HepG2 (cell line): ENCODE measurements at regions not wholly inside any gene's neighbourhood (a gene's known extent, or its start where the extent isn't known, plus 50 kb on each side); places are given as distances from the start of the nearest gene placed in this dataset.

Source experiments
- SNRNP70 ChIP-seq: fragments of 200-400 bp; formaldehyde crosslinking; IDR thresholded peaks from 2 replicates; pipeline ENCODE4 v1.6.1; 2017; ENCODE audit warnings: mild to moderate bottlenecking, low read depth, low read length, moderate library complexity
- ZFX ChIP-seq: sonication (generic); formaldehyde crosslinking; IDR thresholded peaks from 2 replicates; pipeline ENCODE4 v1.4.0; 2020; ENCODE audit warnings: mild to moderate bottlenecking, low read depth, missing genetic modification reagents, moderate library complexity
- ZNF672 ChIP-seq: sonication (generic); formaldehyde crosslinking; IDR thresholded peaks from 2 replicates; pipeline ENCODE4 v1.8.1; 2022; ENCODE audit warnings: missing genetic modification reagents
- ZNF776 ChIP-seq: sonication (generic); formaldehyde crosslinking; IDR thresholded peaks from 2 replicates; pipeline ENCODE4 v1.4.0; 2020; ENCODE audit warnings: mild to moderate bottlenecking, missing genetic modification reagents
- TF ChIP-seq, protein P1 (sequence below): sonication (generic); formaldehyde crosslinking; conservative IDR thresholded peaks from 2 replicates; pipeline ENCODE4 v1.4.0; 2020; ENCODE audit warnings: missing genetic modification reagents
- TF ChIP-seq, protein P2 (sequence below), 2 experiments: sonication (generic) in 1 of 2; formaldehyde crosslinking in 1 of 2; IDR thresholded peaks; 2 replicates each; pipeline versions ENCODE4 v1.5.1 to v1.6.1; 2011 to 2020; ENCODE audit warnings: borderline replicate concordance in 1 of 2, low read depth in 1 of 2, low read length in 1 of 2, mild to moderate bottlenecking in 1 of 2, missing genetic modification reagents in 1 of 2, moderate library complexity in 1 of 2
- TF ChIP-seq, protein P3 (sequence below): sonication (generic); formaldehyde crosslinking; IDR thresholded peaks from 2 replicates; pipeline ENCODE4 v1.5.0; 2020; ENCODE audit warnings: mild to moderate bottlenecking, missing genetic modification reagents, moderate library complexity

DNA sequence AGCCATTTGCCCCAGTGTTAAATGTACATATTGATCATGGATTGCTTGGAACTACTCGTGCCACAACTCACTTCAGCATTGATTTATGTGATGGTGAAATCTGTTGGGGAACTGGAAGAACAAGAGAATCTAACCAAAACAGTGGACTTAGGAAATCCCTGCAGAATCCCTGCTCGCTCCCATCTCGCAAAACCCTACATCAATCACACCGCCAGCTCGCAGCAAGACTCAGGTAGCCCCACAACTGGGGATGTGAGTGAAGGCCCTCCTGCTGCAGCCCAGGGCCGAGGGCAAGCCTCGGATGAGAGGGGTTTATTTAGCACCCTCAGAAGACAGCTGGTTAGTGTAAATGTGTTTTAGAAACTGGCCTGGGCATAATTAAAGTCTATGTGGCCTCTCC, 171.6 kb downstream of the ANAPC1 start:
- TF ChIP-seq, protein P1, sequence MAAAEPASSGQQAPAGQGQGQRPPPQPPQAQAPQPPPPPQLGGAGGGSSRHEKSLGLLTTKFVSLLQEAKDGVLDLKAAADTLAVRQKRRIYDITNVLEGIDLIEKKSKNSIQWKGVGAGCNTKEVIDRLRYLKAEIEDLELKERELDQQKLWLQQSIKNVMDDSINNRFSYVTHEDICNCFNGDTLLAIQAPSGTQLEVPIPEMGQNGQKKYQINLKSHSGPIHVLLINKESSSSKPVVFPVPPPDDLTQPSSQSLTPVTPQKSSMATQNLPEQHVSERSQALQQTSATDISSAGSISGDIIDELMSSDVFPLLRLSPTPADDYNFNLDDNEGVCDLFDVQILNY (CRISPR knock-in tag) = no peak
- no peak for TF ChIP-seq SNRNP70
- TF ChIP-seq ZNF776 (CRISPR knock-in tag) = no peak
- no peak for TF ChIP-seq ZFX
- no peak for TF ChIP-seq ZNF672 (CRISPR knock-in tag)
- TF ChIP-seq, protein P2, sequence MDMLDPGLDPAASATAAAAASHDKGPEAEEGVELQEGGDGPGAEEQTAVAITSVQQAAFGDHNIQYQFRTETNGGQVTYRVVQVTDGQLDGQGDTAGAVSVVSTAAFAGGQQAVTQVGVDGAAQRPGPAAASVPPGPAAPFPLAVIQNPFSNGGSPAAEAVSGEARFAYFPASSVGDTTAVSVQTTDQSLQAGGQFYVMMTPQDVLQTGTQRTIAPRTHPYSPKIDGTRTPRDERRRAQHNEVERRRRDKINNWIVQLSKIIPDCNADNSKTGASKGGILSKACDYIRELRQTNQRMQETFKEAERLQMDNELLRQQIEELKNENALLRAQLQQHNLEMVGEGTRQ (IDR thresholded peaks at IDR 0.05; ENCODE audit: low read depth, low read length) = no peak
- TF ChIP-seq, protein P2 (CRISPR knock-in tag; IDR thresholded peaks at IDR 0.05; ENCODE audit: borderline replicate concordance) = no peak
- TF ChIP-seq, protein P3, sequence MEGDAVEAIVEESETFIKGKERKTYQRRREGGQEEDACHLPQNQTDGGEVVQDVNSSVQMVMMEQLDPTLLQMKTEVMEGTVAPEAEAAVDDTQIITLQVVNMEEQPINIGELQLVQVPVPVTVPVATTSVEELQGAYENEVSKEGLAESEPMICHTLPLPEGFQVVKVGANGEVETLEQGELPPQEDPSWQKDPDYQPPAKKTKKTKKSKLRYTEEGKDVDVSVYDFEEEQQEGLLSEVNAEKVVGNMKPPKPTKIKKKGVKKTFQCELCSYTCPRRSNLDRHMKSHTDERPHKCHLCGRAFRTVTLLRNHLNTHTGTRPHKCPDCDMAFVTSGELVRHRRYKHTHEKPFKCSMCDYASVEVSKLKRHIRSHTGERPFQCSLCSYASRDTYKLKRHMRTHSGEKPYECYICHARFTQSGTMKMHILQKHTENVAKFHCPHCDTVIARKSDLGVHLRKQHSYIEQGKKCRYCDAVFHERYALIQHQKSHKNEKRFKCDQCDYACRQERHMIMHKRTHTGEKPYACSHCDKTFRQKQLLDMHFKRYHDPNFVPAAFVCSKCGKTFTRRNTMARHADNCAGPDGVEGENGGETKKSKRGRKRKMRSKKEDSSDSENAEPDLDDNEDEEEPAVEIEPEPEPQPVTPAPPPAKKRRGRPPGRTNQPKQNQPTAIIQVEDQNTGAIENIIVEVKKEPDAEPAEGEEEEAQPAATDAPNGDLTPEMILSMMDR (CRISPR knock-in tag) = no peak
